22Rv1 (cell line): ENCODE measurements at regions not wholly inside any gene's neighbourhood (a gene's known extent, or its start where the extent isn't known, plus 50 kb on each side); places are given as distances from the start of the nearest gene placed in this dataset.

Experiments used
- ZFX ChIP-seq: fragments of 450-650 bp; IDR thresholded peaks from 2 replicates; pipeline ENCODE4 v1.6.1; 2017; ENCODE audit warnings: antibody characterized with exemption, borderline replicate concordance
- TF ChIP-seq, protein P1 (sequence below): fragments of 450-650 bp; IDR thresholded peaks from 2 replicates; pipeline ENCODE4 v1.5.1; 2017; ENCODE audit warnings: mild to moderate bottlenecking

DNA sequence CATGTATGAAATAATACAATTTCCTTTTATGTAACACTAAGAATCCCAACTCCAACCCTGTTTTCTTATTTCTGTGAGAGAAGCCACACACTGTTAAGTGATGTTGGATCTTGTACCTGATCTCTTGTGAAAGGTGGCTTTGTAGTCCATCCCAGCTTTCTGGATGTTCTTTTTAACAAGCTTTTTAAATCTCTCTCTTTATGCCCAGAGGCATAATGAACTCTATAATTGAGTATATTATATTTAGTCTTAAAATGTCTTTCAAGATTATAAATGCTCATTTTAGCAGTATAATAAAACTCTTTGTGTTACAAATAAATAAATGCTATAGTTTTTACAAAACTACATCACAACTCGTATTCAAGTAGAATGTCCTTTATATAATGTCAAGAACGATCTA, 922.1 kb downstream of the EPHA7 start:
- TF ChIP-seq, protein P1, sequence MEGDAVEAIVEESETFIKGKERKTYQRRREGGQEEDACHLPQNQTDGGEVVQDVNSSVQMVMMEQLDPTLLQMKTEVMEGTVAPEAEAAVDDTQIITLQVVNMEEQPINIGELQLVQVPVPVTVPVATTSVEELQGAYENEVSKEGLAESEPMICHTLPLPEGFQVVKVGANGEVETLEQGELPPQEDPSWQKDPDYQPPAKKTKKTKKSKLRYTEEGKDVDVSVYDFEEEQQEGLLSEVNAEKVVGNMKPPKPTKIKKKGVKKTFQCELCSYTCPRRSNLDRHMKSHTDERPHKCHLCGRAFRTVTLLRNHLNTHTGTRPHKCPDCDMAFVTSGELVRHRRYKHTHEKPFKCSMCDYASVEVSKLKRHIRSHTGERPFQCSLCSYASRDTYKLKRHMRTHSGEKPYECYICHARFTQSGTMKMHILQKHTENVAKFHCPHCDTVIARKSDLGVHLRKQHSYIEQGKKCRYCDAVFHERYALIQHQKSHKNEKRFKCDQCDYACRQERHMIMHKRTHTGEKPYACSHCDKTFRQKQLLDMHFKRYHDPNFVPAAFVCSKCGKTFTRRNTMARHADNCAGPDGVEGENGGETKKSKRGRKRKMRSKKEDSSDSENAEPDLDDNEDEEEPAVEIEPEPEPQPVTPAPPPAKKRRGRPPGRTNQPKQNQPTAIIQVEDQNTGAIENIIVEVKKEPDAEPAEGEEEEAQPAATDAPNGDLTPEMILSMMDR = no peak
- TF ChIP-seq ZFX = no peak
